ENCODE measurements at regions not wholly inside any gene's neighbourhood (a gene's known extent, or its start where the extent isn't known, plus 50 kb on each side); places are given as distances from the start of the nearest gene placed in this dataset.

GRCh38 chr5:82586661-82587310 is 308.6 kb upstream of the RPS23 start (continued):
- no peak for TF ChIP-seq SIN3A (conservative IDR thresholded peaks at IDR 0.05 in 1 of 2, IDR thresholded peaks at IDR 0.05 in 1 of 2; ENCODE audit: low read depth in 1 of 2, low read length in 2 of 2)
- no peak for TF ChIP-seq SP1 (IDR thresholded peaks at IDR 0.05; ENCODE audit: low read depth, low read length)
- TF ChIP-seq BRCA1 (IDR thresholded peaks at IDR 0.05; ENCODE audit: low read depth, low read length) = no peak

All from H1 (cell line).